Osteoblast (primary cell): ENCODE measurements at regions not wholly inside any gene's neighbourhood (a gene's known extent, or its start where the extent isn't known, plus 50 kb on each side); places are given as distances from the start of the nearest gene placed in this dataset.

Experiments used
- DNase-seq: peaks from one replicate; pipeline ENCODE4 v3.0.0; 2011; ENCODE audit warnings: low spot score, mixed read lengths; ENCODE audit not compliant: insufficient read length; ENCODE audit errors: missing footprints
- H2AFZ ChIP-seq: 2 replicates; pipeline ENCODE4 v1.6.0; 2011; ENCODE audit warnings: mild to moderate bottlenecking, low read length
- H3K27ac ChIP-seq: 2 replicates; pipeline ENCODE4 v1.5.1; 2011; ENCODE audit warnings: mild to moderate bottlenecking, low read depth, low read length, moderate library complexity
- H3K27me3 ChIP-seq: 2 replicates; pipeline ENCODE4 v1.6.0; 2012; ENCODE audit warnings: mild to moderate bottlenecking, control low read depth, inconsistent platforms, low read length, moderate library complexity; ENCODE audit not compliant: insufficient read depth
- H3K36me3 ChIP-seq: 2 replicates; pipeline ENCODE4 v1.5.1; 2011; ENCODE audit warnings: mild to moderate bottlenecking, low read length, control low read depth, moderate library complexity; ENCODE audit not compliant: insufficient read depth
- H3K4me1 ChIP-seq: 2 replicates; pipeline ENCODE4 v1.5.1; 2011; ENCODE audit warnings: mild to moderate bottlenecking, low read length, control low read depth, moderate library complexity; ENCODE audit not compliant: insufficient read depth
- H3K4me2 ChIP-seq: 2 replicates; pipeline ENCODE4 v1.6.0; 2011; ENCODE audit warnings: mild to moderate bottlenecking, low read length; ENCODE audit not compliant: insufficient read depth
- H3K4me3 ChIP-seq: fragments of 200-600 bp; sonication (generic); 3 replicates; pipeline ENCODE4 v1.5.1; 2012; ENCODE audit warnings: mild to moderate bottlenecking, low read length, inconsistent platforms; ENCODE audit not compliant: insufficient read depth
- H3K79me2 ChIP-seq: 2 replicates; pipeline ENCODE4 v1.6.0; 2012; ENCODE audit warnings: mild to moderate bottlenecking, low read length, control low read depth, inconsistent platforms; ENCODE audit not compliant: insufficient read depth
- H3K9me3 ChIP-seq: 2 replicates; pipeline ENCODE4 v1.5.1; 2011; ENCODE audit warnings: low read depth, low read length, control low read depth
- H4K20me1 ChIP-seq: 2 replicates; pipeline ENCODE4 v1.6.0; 2012; ENCODE audit warnings: mild to moderate bottlenecking, low read length, control low read depth; ENCODE audit not compliant: insufficient read depth
- TF ChIP-seq, protein P1 (sequence below): IDR thresholded peaks from 2 replicates; pipeline ENCODE4 v1.5.1; 2011; ENCODE audit warnings: mild to moderate bottlenecking, low read depth, low read length, moderate library complexity; ENCODE audit errors: extremely low read depth

DNA sequence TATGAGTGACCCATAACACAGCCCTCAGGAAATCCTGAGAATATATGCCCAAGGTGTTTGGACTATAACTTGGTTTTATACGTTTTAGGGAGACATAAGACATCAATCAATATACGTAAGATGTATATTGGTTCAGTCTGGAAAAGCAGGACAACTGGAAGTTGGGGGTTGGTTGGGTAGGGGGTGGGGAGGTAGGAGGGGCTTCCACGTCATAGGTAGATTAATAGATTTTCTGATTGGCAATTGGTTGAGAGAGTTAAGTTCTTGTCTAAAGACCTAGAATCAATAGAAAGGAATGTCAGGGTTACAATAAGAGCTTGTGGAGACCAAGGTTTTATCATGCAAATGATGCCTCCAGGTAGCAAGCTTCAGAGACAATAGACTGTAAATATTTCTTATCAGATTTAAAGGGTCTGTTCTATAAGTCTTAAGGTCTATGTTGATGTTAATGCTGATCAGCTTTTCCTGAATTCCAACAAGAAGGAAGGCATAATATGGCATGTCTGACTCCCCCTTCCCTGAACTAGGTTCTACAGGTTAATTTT lies 2267.7 kb upstream of the ACO1 start:
- Histone ChIP-seq H3K4me1 (no peaks in the 10 kb centered on the region), H3K4me3 (no peak overlapping the region), H2AFZ (no peak overlapping the region), H3K27ac (no peak overlapping the region), H3K36me3 (no peaks in the 10 kb centered on the region), H3K4me2 (no peak overlapping the region), H4K20me1 (no peaks in the 10 kb centered on the region), H3K79me2 (no peaks in the 10 kb centered on the region), H3K9me3 (no peaks in the 10 kb centered on the region), H3K27me3 (no peaks in the 10 kb centered on the region)
- DNase-seq, result no peak
- TF ChIP-seq, protein P1, sequence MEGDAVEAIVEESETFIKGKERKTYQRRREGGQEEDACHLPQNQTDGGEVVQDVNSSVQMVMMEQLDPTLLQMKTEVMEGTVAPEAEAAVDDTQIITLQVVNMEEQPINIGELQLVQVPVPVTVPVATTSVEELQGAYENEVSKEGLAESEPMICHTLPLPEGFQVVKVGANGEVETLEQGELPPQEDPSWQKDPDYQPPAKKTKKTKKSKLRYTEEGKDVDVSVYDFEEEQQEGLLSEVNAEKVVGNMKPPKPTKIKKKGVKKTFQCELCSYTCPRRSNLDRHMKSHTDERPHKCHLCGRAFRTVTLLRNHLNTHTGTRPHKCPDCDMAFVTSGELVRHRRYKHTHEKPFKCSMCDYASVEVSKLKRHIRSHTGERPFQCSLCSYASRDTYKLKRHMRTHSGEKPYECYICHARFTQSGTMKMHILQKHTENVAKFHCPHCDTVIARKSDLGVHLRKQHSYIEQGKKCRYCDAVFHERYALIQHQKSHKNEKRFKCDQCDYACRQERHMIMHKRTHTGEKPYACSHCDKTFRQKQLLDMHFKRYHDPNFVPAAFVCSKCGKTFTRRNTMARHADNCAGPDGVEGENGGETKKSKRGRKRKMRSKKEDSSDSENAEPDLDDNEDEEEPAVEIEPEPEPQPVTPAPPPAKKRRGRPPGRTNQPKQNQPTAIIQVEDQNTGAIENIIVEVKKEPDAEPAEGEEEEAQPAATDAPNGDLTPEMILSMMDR, result no peak

DNA sequence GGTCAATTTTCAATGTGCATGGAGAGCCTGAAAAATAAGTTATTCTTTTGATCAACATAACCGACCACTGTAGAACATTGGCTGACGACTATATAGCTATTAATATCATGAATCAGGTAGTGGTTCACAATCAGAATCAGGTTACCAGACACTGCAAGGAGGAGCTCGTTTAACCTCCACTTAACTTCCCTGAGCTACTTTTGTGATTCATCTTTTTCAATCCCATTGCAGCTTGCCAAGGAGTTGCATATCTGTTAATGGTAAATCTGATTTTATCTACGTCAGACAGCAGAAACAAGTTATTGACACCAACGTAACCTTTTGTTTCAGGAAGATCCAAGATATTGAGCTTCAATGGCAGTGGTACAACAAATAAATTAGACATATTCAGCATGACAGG lies 2263.8 kb upstream of the ACO1 start:
- DNase-seq, result no peak
- no peak overlapping the region for H3K4me2 ChIP-seq
- H3K9me3 ChIP-seq, result no peaks in the 10 kb centered on the region
- TF ChIP-seq, protein P1, result no peak
- no peaks in the 10 kb centered on the region for H3K4me1 ChIP-seq
- no peaks in the 10 kb centered on the region for H3K27me3 ChIP-seq
- H3K79me2 ChIP-seq, result no peaks in the 10 kb centered on the region
- no peaks in the 10 kb centered on the region for H4K20me1 ChIP-seq
- H2AFZ ChIP-seq, result no peak overlapping the region
- no peaks in the 10 kb centered on the region for H3K36me3 ChIP-seq
- no peak overlapping the region for H3K4me3 ChIP-seq
- no peak overlapping the region for H3K27ac ChIP-seq

DNA sequence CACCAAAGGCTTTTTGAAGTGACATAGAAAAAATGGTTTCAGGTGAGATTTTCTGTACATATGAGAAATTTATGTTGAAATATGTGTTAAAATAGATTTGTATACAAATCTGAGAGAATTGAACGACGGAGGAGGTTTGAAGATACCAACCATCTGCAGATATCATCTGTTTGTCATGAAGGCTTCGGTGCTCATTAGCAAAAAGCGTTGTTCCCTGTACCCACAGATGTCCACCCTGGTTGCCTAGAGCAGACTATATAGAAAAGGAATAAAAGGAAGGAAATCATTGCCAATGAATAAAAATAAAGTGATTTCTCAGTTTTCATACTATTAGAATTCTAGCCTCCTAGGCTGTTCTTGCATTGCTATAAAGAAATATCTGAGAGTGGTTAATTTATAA lies 2262.8 kb upstream of the ACO1 start:
- TF ChIP-seq, protein P1, result no peak
- no peaks in the 10 kb centered on the region for H3K36me3 ChIP-seq
- peak; percentile 8 for DNase-seq
- peaks cover 2% of the 10 kb centered on the region for H3K9me3 ChIP-seq
- H4K20me1 ChIP-seq, result no peaks in the 10 kb centered on the region
- no peak overlapping the region for H3K4me2 ChIP-seq
- H3K4me1 ChIP-seq, result no peaks in the 10 kb centered on the region
- H3K27ac ChIP-seq, result no peak overlapping the region
- H3K79me2 ChIP-seq, result no peaks in the 10 kb centered on the region
- H3K27me3 ChIP-seq, result no peaks in the 10 kb centered on the region
- H3K4me3 ChIP-seq, result no peak overlapping the region
- no peak overlapping the region for H2AFZ ChIP-seq

DNA sequence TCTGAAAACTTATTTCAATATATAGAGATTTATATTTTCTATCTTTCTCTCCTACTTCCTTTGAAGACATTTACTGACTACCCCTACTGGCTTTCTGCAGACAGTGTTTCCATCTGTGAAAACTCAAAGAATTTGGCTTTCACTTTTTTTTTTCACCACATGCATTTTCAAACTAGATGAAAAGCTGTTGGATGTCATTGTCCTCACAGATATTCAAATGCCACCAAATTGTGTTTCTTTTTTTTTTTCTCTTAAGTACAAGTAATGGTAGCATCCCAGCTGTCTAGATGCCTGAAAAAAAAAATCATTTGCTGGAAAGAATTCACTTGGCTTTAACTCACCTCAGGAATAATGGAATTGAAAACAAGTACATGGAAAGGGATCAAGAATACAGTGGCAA lies 2258.6 kb upstream of the ACO1 start:
- H2AFZ ChIP-seq, result no peak overlapping the region
- DNase-seq, result no peak
- TF ChIP-seq, protein P1, result no peak

More for the DNA sequence above, 2258.6 kb upstream of the ACO1 start:
- no peaks in the 10 kb centered on the region for H3K36me3 ChIP-seq
- H3K4me1 ChIP-seq, result no peaks in the 10 kb centered on the region
- no peaks in the 10 kb centered on the region for H3K79me2 ChIP-seq
- no peak overlapping the region for H3K27ac ChIP-seq
- no peak overlapping the region for H3K4me3 ChIP-seq
- H3K27me3 ChIP-seq, result no peaks in the 10 kb centered on the region
- H3K4me2 ChIP-seq, result no peak overlapping the region
- H3K9me3 ChIP-seq, result peaks cover 2% of the 10 kb centered on the region
- H4K20me1 ChIP-seq, result no peaks in the 10 kb centered on the region
